Mesenchymal stem cell (in vitro differentiated cells and primary cell): ENCODE measurements at regions not wholly inside any gene's neighbourhood (a gene's known extent, or its start where the extent isn't known, plus 50 kb on each side); places are given as distances from the start of the nearest gene placed in this dataset.
A peak's percentile ranks its signal among the peaks of the same experiment; 100 is the strongest.

ENCODE experiments used
- DNase-seq: peaks from one replicate; pipeline ENCODE4 v3.0.0-alpha.2; 2013
- H2AFZ ChIP-seq: one replicate; pipeline ENCODE4 v1.6.1; 2013; ENCODE audit warnings: low read depth, mild to moderate bottlenecking, control low read depth, inconsistent platforms, low read length, moderate library complexity
- H2AK5ac ChIP-seq: 2 replicates; pipeline ENCODE4 v1.6.1; 2013; ENCODE audit warnings: low read length, moderate library complexity, mild to moderate bottlenecking, inconsistent platforms; ENCODE audit not compliant: severe bottlenecking
- H2BK120ac ChIP-seq: one replicate; pipeline ENCODE4 v1.6.1; 2013; ENCODE audit warnings: low read depth, mild to moderate bottlenecking, inconsistent platforms, low read length, moderate library complexity
- H2BK12ac ChIP-seq, 2 experiments: one replicate each; pipeline ENCODE4 v1.6.1; 2013; ENCODE audit warnings: inconsistent platforms in 2 of 2, low read length in 2 of 2, mild to moderate bottlenecking in 2 of 2, moderate library complexity in 2 of 2, control low read depth in 1 of 2
- H2BK15ac ChIP-seq: one replicate; pipeline ENCODE4 v1.6.1; 2013; ENCODE audit warnings: mild to moderate bottlenecking, low read depth, inconsistent platforms; ENCODE audit not compliant: poor library complexity, severe bottlenecking
- H2BK5ac ChIP-seq: 2 replicates; pipeline ENCODE4 v1.6.1; 2013; ENCODE audit warnings: low read depth, mild to moderate bottlenecking, low read length, control low read depth, inconsistent platforms; ENCODE audit not compliant: poor library complexity, severe bottlenecking
- H3K14ac ChIP-seq, 2 experiments: one replicate each; pipeline ENCODE4 v1.6.1; 2013; ENCODE audit warnings: inconsistent platforms in 2 of 2, low read length in 2 of 2, control low read depth in 1 of 2, mild to moderate bottlenecking in 1 of 2, moderate library complexity in 1 of 2
- H3K18ac ChIP-seq, 2 experiments: one replicate each; pipeline ENCODE4 v1.6.1; 2013; ENCODE audit warnings: inconsistent platforms in 2 of 2, low read length in 2 of 2, control low read depth in 1 of 2, low read depth in 1 of 2, mild to moderate bottlenecking in 1 of 2
- H3K23ac ChIP-seq, 2 experiments: one replicate each; pipeline ENCODE4 v1.6.1; 2013; ENCODE audit warnings: inconsistent platforms in 2 of 2, low read length in 2 of 2, mild to moderate bottlenecking in 2 of 2, moderate library complexity in 2 of 2, control low read depth in 1 of 2
- H3K27ac ChIP-seq: 2 replicates; pipeline ENCODE4 v1.5.1; 2013; ENCODE audit warnings: mild to moderate bottlenecking, moderate library complexity, low read length, control low read depth, inconsistent platforms; ENCODE audit not compliant: poor library complexity, severe bottlenecking
- H3K27me3 ChIP-seq, 2 experiments: 2 replicates each; pipeline versions ENCODE4 v1.6.1 to v1.7.0; 2013; ENCODE audit warnings: low read length in 2 of 2, mild to moderate bottlenecking in 2 of 2, moderate library complexity in 2 of 2, control low read depth in 1 of 2, inconsistent platforms in 1 of 2; ENCODE audit not compliant: control insufficient read depth in 1 of 2, insufficient read depth in 1 of 2
- H3K36me3 ChIP-seq, 2 experiments: 2 replicates each; pipeline versions ENCODE4 v1.6.1 to v1.7.0; 2013; ENCODE audit warnings: low read length in 2 of 2, control low read depth in 1 of 2, inconsistent platforms in 1 of 2, low read depth in 1 of 2, mild to moderate bottlenecking in 1 of 2; ENCODE audit not compliant: insufficient read depth in 2 of 2, control insufficient read depth in 1 of 2
- H3K4ac ChIP-seq, 2 experiments: one replicate each; pipeline ENCODE4 v1.6.1; 2013; ENCODE audit warnings: inconsistent platforms in 2 of 2, low read length in 2 of 2, mild to moderate bottlenecking in 2 of 2, moderate library complexity in 2 of 2, control low read depth in 1 of 2, low read depth in 1 of 2
- H3K4me1 ChIP-seq: 2 replicates; pipeline ENCODE4 v1.6.1; 2013; ENCODE audit warnings: low read depth, low read length, control low read depth; ENCODE audit not compliant: control insufficient read depth, insufficient read depth
- H3K4me2 ChIP-seq: 2 replicates; pipeline ENCODE4 v1.6.1; 2013; ENCODE audit warnings: low read length, mild to moderate bottlenecking, inconsistent platforms; ENCODE audit not compliant: poor library complexity, severe bottlenecking
- H3K4me3 ChIP-seq, 2 experiments: 2 replicates each; pipeline versions ENCODE4 v1.5.1 to v1.7.0; 2013; ENCODE audit warnings: low read length in 2 of 2, mild to moderate bottlenecking in 2 of 2, control low read depth in 1 of 2, low read depth in 1 of 2; ENCODE audit not compliant: insufficient read depth in 1 of 2
- H3K79me1 ChIP-seq: replicated peaks from 2 replicates; pipeline ENCODE4 v1.6.1; 2013; ENCODE audit warnings: mild to moderate bottlenecking, control low read depth, low read length, inconsistent platforms; ENCODE audit not compliant: poor library complexity, severe bottlenecking
- H3K9ac ChIP-seq: 2 replicates; pipeline ENCODE4 v1.7.0; 2013; ENCODE audit warnings: mild to moderate bottlenecking, low read length, moderate library complexity
- H3K9me3 ChIP-seq: 2 replicates; pipeline ENCODE4 v1.7.0; 2013; ENCODE audit warnings: mild to moderate bottlenecking, low read length; ENCODE audit not compliant: control insufficient read depth
- H4K8ac ChIP-seq: one replicate; pipeline ENCODE4 v1.6.1; 2013; ENCODE audit warnings: inconsistent platforms, mild to moderate bottlenecking, low read length, moderate library complexity
- H4K91ac ChIP-seq: one replicate; pipeline ENCODE4 v1.6.1; 2013; ENCODE audit warnings: mild to moderate bottlenecking, low read length, inconsistent platforms
- WGBS: methylation state at CpG from one replicate; pipeline ENCODE4 v1.1.7; 2013; ENCODE audit warnings: mixed read lengths; 5-methylcytosine and 5-hydroxymethylcytosine counted together

DNA sequence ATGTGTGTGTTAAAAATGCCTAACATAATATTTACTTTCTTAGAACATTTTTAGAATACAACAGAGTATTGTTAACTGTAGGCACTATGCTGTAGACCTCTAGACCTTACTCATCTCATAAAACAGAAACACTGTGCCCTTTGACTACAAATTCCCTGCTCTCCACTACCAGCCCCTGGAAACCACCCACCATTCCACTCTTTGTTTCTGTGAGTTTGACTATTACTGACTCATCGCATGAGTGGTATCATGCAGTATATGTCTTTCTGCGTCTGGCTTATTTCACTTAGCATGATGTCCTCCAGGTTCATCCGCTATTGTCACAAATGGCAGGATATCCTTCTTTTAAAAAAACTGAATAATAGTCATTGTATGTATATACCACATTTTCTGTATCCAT lies 216.7 kb upstream of the CFAP20DC start:
- Histone ChIP-seq H3K18ac (no peak overlapping the region), H2AK5ac (no peak overlapping the region), H3K4me3 (no peak overlapping the region), H3K14ac (no peak overlapping the region), H2BK5ac (no peak overlapping the region), H2BK12ac (no peak overlapping the region), H2BK15ac (no peak overlapping the region), H3K9me3 (peaks cover 6% of the 10 kb centered on the region), H3K4ac (no peak overlapping the region), H3K4me1 (peaks cover 3% of the 10 kb centered on the region), H4K91ac (no peak overlapping the region), H3K4me2 (no peak overlapping the region), H3K27me3 (no peaks in the 10 kb centered on the region), H2BK120ac (no peak overlapping the region), H4K8ac (no peak overlapping the region), H3K23ac (no peak overlapping the region), H3K36me3 (no peaks in the 10 kb centered on the region), H3K9ac (no peak overlapping the region), H2AFZ (no peak overlapping the region), H3K27ac (no peak overlapping the region), H3K79me1 (no peaks in the 10 kb centered on the region)
- WGBS: 19% methylated on average over 2 of the region's 3 CpGs
- peak; percentile 86 for DNase-seq

- H3K14ac ChIP-seq: no peak overlapping the region
- H3K23ac ChIP-seq: no peak overlapping the region
- H2BK12ac ChIP-seq: peak overlapping the region in 1 of 2 experiments; percentile 37
- H3K27me3 ChIP-seq: no peaks in the 10 kb centered on the region
- peak overlapping the region in 1 of 2 experiments; percentile 63 for H3K18ac ChIP-seq
- DNase-seq: peak; percentile 42
- no peak overlapping the region for H2BK5ac ChIP-seq
- no peak overlapping the region for H3K4me3 ChIP-seq
- no peak overlapping the region for H3K9ac ChIP-seq
- H2AK5ac ChIP-seq: no peak overlapping the region
- H4K91ac ChIP-seq: no peak overlapping the region
- H2AFZ ChIP-seq: no peak overlapping the region
- H3K36me3 ChIP-seq: no peaks in the 10 kb centered on the region
- no peak overlapping the region for H2BK15ac ChIP-seq
- H3K9me3 ChIP-seq: peaks cover 6% of the 10 kb centered on the region
- 86% methylated on average over 2 of the region's 3 CpGs for WGBS
- no peak overlapping the region for H2BK120ac ChIP-seq
- no peaks in the 10 kb centered on the region for H3K79me1 ChIP-seq
- H3K4me2 ChIP-seq: no peak overlapping the region
- H4K8ac ChIP-seq: no peak overlapping the region
- H3K4ac ChIP-seq: no peak overlapping the region
- no peak overlapping the region for H3K27ac ChIP-seq
- peaks cover 3% of the 10 kb centered on the region for H3K4me1 ChIP-seq
These were observed 215.7 kb upstream of the CFAP20DC start for GRCh38 chr3:59265566-59265965.

DNA sequence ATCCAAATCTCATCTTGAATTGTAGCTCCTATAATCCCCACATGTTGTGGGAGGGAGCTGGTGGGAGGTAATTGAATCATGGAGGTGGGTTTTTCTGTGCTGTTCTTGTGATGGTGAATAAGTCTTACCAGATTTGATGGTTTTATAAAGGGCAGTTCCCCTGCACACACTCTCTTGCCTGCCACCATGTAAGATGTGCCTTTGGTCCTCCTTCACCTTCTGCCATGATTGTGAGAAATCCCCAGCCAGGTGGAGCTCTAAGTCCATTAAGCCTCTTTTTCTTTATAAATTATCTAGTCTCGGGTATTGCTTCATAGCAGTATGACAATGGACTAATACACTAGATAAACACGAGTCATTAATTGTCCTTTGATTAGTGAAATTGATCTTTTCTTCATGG lies 214.5 kb upstream of the CFAP20DC start:
- 100% methylated on average over 1 of the region's 2 CpGs for WGBS
- H3K27ac ChIP-seq: no peak overlapping the region
- H3K23ac ChIP-seq: no peak overlapping the region
- H2BK5ac ChIP-seq: no peak overlapping the region
- no peak overlapping the region for H3K4ac ChIP-seq
- H3K18ac ChIP-seq: no peak overlapping the region
- no peak overlapping the region for H4K8ac ChIP-seq
- no peak overlapping the region for H3K14ac ChIP-seq
- peaks cover 3% of the 10 kb centered on the region for H3K4me1 ChIP-seq
- DNase-seq: no peak
- H3K9me3 ChIP-seq: peaks cover 6% of the 10 kb centered on the region
- H3K4me2 ChIP-seq: no peak overlapping the region
- H3K27me3 ChIP-seq: peaks cover 0 to 4% of the 10 kb centered on the region in 2 experiments
- H3K4me3 ChIP-seq: no peak overlapping the region
- no peak overlapping the region for H2AK5ac ChIP-seq
- H4K91ac ChIP-seq: no peak overlapping the region
- no peak overlapping the region for H3K9ac ChIP-seq
- H3K79me1 ChIP-seq: no peaks in the 10 kb centered on the region
- H3K36me3 ChIP-seq: no peaks in the 10 kb centered on the region
- H2BK120ac ChIP-seq: no peak overlapping the region
- no peak overlapping the region for H2BK12ac ChIP-seq
- H2AFZ ChIP-seq: no peak overlapping the region
- peak overlapping the region; percentile 41 for H2BK15ac ChIP-seq

DNA sequence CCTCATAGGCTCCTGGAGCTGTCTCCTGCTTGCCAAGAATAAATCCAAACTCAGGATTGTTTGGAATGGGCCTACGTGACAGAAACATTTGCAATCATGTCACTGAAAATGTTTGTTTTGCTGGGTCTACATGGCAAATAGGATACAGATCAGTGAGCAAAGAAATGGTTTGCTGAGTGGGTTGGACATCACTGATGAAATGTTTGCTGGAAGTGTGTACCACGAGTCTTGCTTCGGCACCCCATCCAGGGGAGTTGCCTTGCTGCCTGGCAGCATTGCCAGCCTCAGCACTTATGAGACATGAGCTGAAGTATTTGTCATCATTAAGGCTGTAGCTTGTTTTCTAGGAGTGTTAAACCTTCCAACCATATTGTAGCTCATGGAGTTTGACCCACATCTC lies 213.3 kb upstream of the CFAP20DC start:
- H3K9ac ChIP-seq: no peak overlapping the region
- no peak overlapping the region for H3K4ac ChIP-seq
- no peaks in the 10 kb centered on the region for H3K79me1 ChIP-seq
- no peak overlapping the region for H4K91ac ChIP-seq
- H3K14ac ChIP-seq: no peak overlapping the region
- H3K23ac ChIP-seq: no peak overlapping the region
- no peaks in the 10 kb centered on the region for H3K4me1 ChIP-seq
- H3K18ac ChIP-seq: no peak overlapping the region
- no peak overlapping the region for H3K4me2 ChIP-seq
- no peak overlapping the region for H2BK15ac ChIP-seq
- H2BK5ac ChIP-seq: no peak overlapping the region
- 87% methylated on average over 3 of the region's 3 CpGs for WGBS
- no peak overlapping the region for H3K27ac ChIP-seq
- H3K4me3 ChIP-seq: no peak overlapping the region
- peaks cover 0 to 9% of the 10 kb centered on the region in 2 experiments for H3K27me3 ChIP-seq
- H4K8ac ChIP-seq: no peak overlapping the region
- H2AK5ac ChIP-seq: no peak overlapping the region
- H2BK12ac ChIP-seq: peak overlapping the region in 1 of 2 experiments; percentile 49
- DNase-seq: no peak
- no peak overlapping the region for H2AFZ ChIP-seq
- no peak overlapping the region for H2BK120ac ChIP-seq
- H3K9me3 ChIP-seq: peaks cover 6% of the 10 kb centered on the region
- H3K36me3 ChIP-seq: no peaks in the 10 kb centered on the region
